ENCODE measurements at regions not wholly inside any gene's neighbourhood (a gene's known extent, or its start where the extent isn't known, plus 50 kb on each side); places are given as distances from the start of the nearest gene placed in this dataset.

- TF ChIP-seq CTCF (conservative IDR thresholded peaks at IDR 0.05; ENCODE audit: low read depth, low read length) (no peak), USF2 (IDR thresholded peaks at IDR 0.05; ENCODE audit: low read depth, low read length) (no peak), FOS (IDR thresholded peaks at IDR 0.05; ENCODE audit: low read depth, low read length) (no peak), POLR2A (IDR thresholded peaks at IDR 0.05; ENCODE audit: low read depth, low read length) (no peak), MAFK (IDR thresholded peaks at IDR 0.05; ENCODE audit: low read depth, low read length) (no peak), BHLHE40 (IDR thresholded peaks at IDR 0.05; ENCODE audit: low read depth, low read length) (no peak), RAD21 (IDR thresholded peaks at IDR 0.05; ENCODE audit: low read length) (no peak), CEBPB (IDR thresholded peaks at IDR 0.05; ENCODE audit: low read depth, low read length) (no peak), NFE2L2 (IDR thresholded peaks at IDR 0.05; ENCODE audit: low read depth, low read length) (no peak), SMC3 (IDR thresholded peaks at IDR 0.05; ENCODE audit: low read depth, low read length) (no peak), MAZ (IDR thresholded peaks at IDR 0.05; ENCODE audit: borderline replicate concordance, low read depth, low read length) (no peak)
These were observed 704.8 kb upstream of the SLC35B3 start for GRCh38 chr6:9140172-9140571.
